Neural progenitor cell (in vitro differentiated cells): ENCODE measurements at regions not wholly inside any gene's neighbourhood (a gene's known extent, or its start where the extent isn't known, plus 50 kb on each side); places are given as distances from the start of the nearest gene placed in this dataset.

Experiments
- EZH2 ChIP-seq: fragments of 200-600 bp; sonication (generic); IDR thresholded peaks from 2 replicates; pipeline ENCODE4 v1.6.1; 2017; ENCODE audit warnings: antibody characterized with exemption, mild to moderate bottlenecking, moderate library complexity
- TF ChIP-seq, protein P1 (sequence below): fragments of 200-600 bp; sonication (generic); IDR thresholded peaks from 2 replicates; pipeline ENCODE4 v1.5.1; 2017; ENCODE audit warnings: antibody characterized with exemption, mild to moderate bottlenecking

GRCh38 chr5:133732536-133732935, 120.2 kb upstream of the FSTL4 start:
- TF ChIP-seq EZH2: no peak
- TF ChIP-seq, protein P1, sequence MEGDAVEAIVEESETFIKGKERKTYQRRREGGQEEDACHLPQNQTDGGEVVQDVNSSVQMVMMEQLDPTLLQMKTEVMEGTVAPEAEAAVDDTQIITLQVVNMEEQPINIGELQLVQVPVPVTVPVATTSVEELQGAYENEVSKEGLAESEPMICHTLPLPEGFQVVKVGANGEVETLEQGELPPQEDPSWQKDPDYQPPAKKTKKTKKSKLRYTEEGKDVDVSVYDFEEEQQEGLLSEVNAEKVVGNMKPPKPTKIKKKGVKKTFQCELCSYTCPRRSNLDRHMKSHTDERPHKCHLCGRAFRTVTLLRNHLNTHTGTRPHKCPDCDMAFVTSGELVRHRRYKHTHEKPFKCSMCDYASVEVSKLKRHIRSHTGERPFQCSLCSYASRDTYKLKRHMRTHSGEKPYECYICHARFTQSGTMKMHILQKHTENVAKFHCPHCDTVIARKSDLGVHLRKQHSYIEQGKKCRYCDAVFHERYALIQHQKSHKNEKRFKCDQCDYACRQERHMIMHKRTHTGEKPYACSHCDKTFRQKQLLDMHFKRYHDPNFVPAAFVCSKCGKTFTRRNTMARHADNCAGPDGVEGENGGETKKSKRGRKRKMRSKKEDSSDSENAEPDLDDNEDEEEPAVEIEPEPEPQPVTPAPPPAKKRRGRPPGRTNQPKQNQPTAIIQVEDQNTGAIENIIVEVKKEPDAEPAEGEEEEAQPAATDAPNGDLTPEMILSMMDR: no peak
